ENCODE measurements at regions not wholly inside any gene's neighbourhood (a gene's known extent, or its start where the extent isn't known, plus 50 kb on each side); places are given as distances from the start of the nearest gene placed in this dataset.

DNA sequence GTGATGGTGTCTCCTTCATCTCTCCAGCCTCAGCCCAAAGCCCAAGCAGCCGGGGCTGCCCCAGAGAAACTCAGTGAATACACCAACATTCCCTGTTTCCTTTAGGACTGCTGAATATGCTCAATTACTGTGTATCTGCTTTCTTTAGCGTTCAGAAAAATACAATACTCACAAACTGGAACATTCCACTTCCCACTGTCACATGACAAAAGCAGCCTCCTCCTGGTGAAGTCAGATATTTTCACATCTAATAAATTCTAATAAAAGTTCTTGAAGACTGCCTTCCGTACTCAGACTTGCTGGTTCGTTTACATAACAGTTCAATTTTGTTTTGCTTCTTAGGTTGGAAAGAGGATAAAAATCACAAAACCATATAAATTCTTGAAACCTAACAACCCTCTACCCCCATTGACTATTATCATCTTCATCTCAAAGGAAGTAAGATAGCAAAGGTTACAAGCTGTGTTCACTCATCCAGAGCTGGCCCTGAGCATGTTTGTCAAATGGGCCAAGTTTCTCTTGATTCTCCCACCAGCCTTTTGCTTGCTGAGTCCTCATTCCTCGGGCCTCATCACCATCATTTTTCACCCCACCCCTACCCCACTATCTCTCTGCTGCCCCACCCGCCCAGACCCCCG is 190.8 kb upstream of the HNRNPA3 start:
- DNase-seq, result no peak
- Mint-ChIP-seq H3K4me3 (no peak overlapping the region), H3K36me3 (ENCODE audit: low read depth) (no peaks in the 10 kb centered on the region), H3K27me3 (ENCODE audit: insufficient read depth) (no peaks in the 10 kb centered on the region), H3K4me1 (ENCODE audit: low read depth) (no peaks in the 10 kb centered on the region), H3K9me3 (no peaks in the 10 kb centered on the region), H3K27ac (no peak overlapping the region)
- no peak for TF ChIP-seq CTCF (IDR thresholded peaks at IDR 0.05)

DNA sequence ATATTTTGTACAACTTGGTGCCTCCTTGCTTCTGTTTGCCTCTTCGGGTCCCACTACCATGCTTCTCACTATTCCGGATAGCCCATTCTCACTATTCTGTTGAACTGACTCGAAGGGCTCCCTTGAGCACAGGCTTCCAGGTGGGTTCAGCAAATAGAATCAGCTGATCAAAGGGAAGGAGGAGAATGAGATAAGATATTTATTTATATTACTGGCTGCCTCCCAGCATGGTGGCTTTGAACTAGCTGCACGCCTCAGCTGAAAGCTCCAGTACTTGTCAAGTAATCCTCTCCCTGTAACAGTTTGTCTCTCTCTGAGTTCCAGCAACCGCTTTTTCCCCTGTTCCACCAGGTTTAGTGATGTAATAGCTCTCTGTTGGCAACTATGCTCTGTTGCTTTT is 187.8 kb upstream of the HNRNPA3 start:
- no peak for TF ChIP-seq CTCF (IDR thresholded peaks at IDR 0.05)
- no peaks in the 10 kb centered on the region for H3K27me3 Mint-ChIP-seq (ENCODE audit: insufficient read depth)
- H3K4me3 Mint-ChIP-seq, result no peak overlapping the region
- no peaks in the 10 kb centered on the region for H3K36me3 Mint-ChIP-seq (ENCODE audit: low read depth)
- H3K4me1 Mint-ChIP-seq (ENCODE audit: low read depth), result no peaks in the 10 kb centered on the region
- DNase-seq, result no peak
- H3K27ac Mint-ChIP-seq, result no peak overlapping the region
- H3K9me3 Mint-ChIP-seq, result no peaks in the 10 kb centered on the region

DNA sequence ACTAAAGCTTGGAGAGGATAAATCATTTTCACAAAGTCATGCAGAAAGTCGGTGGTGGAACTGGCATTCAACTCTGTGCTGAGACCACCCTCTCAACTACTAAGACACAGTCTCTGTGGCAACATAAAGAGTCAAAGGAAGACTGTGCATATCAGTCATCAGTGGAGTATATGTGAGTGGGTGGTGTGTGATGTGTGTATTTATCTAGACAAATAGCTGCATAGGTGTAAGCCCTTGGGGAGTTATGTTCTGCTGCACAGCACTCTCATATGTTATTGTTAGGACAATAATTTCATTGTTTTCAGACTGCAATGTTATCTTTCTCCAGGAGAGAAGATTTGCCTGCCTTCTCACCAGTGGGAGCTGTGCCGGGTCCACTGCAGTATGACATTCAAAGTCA is 186.3 kb upstream of the HNRNPA3 start:
- H3K4me1 Mint-ChIP-seq (ENCODE audit: low read depth), result no peaks in the 10 kb centered on the region
- no peak overlapping the region for H3K27ac Mint-ChIP-seq
- no peaks in the 10 kb centered on the region for H3K36me3 Mint-ChIP-seq (ENCODE audit: low read depth)
- H3K9me3 Mint-ChIP-seq, result no peaks in the 10 kb centered on the region
- H3K4me3 Mint-ChIP-seq, result no peak overlapping the region
- no peak for TF ChIP-seq CTCF (IDR thresholded peaks at IDR 0.05)
- no peaks in the 10 kb centered on the region for H3K27me3 Mint-ChIP-seq (ENCODE audit: insufficient read depth)
- no peak for DNase-seq

- Mint-ChIP-seq H3K9me3 (no peaks in the 10 kb centered on the region), H3K27ac (no peak overlapping the region), H3K4me3 (no peak overlapping the region), H3K27me3 (ENCODE audit: insufficient read depth) (peaks cover 3% of the 10 kb centered on the region; the same call in 1 of the 2 replicates), H3K36me3 (ENCODE audit: low read depth) (no peaks in the 10 kb centered on the region), H3K4me1 (ENCODE audit: low read depth) (no peaks in the 10 kb centered on the region)
- DNase-seq, result no peak
- TF ChIP-seq CTCF (IDR thresholded peaks at IDR 0.05), result no peak
Measured at GRCh38 chr2:177026956-177027355, 185.6 kb upstream of the HNRNPA3 start.

DNA sequence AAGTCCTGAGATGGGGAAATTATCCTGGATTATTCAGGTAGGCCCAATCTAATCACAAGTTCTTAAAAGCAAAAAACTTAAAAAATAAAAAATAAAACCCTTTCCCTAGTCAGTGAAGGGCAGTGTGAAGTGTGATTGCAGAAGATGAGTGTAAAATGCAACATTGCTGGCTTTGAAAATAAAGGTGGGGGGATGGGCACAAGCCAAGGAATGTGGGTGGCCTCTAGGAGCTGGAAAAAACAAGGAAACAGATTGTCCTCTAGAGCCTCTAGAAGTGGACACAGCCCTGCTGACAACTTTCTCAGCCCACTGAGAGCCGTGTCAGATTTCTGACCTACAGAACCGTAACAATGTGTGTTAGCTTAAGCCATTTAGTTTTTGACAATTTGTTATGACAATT is 184.3 kb upstream of the HNRNPA3 start:
- Mint-ChIP-seq H3K36me3 (ENCODE audit: low read depth) (no peaks in the 10 kb centered on the region), H3K9me3 (no peaks in the 10 kb centered on the region), H3K27ac (no peak overlapping the region), H3K4me1 (ENCODE audit: low read depth) (no peaks in the 10 kb centered on the region), H3K27me3 (ENCODE audit: insufficient read depth) (peaks cover 3% of the 10 kb centered on the region; the same call in 1 of the 2 replicates), H3K4me3 (no peak overlapping the region)
- no peak for DNase-seq
- no peak for TF ChIP-seq CTCF (IDR thresholded peaks at IDR 0.05)

DNA sequence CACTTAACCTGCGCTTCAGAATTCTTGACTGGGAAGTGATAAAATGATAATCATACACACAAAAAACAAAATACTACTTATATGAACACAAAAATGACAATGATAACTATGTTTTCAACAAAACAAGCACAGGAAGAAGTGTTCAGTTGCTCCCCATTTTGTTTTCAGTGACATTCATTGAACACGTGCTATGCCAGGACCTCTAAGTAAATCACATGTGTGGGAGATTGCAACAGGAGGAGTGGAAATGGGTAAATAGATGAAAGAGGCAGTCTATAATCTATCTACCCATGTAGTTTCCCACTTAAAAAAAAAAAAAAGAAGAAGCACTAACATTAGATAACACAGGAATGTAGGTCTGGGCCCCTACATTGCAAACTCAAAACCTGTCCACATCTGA is 183.5 kb upstream of the HNRNPA3 start:
- Mint-ChIP-seq H3K27ac (no peak overlapping the region), H3K27me3 (ENCODE audit: insufficient read depth) (peaks cover 3% of the 10 kb centered on the region; the same call in 1 of the 2 replicates), H3K4me3 (no peak overlapping the region), H3K9me3 (no peaks in the 10 kb centered on the region), H3K4me1 (ENCODE audit: low read depth) (no peaks in the 10 kb centered on the region), H3K36me3 (ENCODE audit: low read depth) (no peaks in the 10 kb centered on the region)
- TF ChIP-seq CTCF (IDR thresholded peaks at IDR 0.05), result no peak
- DNase-seq, result no peak
